ENCODE measurements at regions not wholly inside any gene's neighbourhood (a gene's known extent, or its start where the extent isn't known, plus 50 kb on each side); places are given as distances from the start of the nearest gene placed in this dataset.

DNA sequence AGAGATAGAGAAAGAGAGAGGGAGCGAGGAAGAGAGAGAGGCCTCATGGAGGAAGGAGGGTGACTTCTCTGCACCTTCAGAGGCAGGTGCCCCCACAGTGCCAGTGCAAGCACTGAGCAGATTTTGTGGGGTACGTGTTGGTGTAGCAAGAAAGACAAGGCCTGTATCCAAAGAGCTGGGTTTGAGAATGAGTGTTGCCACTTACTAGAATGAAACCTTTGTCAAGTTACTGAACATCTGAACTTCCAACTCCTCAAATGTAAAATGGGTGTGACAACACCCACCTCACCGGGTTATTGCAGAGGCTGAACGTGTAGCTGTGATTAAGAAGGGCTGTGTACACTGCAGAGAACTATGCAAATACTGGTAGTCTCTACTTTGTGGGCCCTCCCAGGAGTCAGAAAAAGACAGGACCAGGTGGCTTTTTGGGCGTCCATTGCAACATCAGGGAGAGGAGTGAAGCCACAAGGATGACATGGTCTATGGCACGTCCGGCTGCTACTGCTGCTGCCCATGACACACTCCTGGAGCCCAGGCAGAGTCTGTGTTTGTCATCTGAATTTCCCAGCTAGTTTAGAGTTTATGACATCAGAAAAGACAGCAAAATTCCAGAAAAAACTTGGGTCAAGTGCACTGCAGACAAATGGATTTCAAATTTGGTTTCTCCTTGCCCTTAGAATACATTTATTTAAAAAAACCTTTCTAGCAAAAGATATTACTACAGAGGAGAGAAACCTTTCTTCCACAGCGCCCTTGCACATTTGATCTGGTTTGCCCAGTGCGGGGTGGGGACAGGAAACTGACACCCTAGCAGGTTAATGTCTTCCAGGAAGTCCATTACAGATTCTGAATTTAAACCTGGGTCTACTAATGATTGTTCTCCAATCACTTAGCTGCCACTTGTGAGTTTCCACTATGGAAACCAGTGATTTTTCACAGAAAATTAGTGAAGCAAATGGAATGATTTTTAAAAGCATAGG, 54.0 kb upstream of the ATP12A start:
- H3K4me3 ChIP-seq (ENCODE audit: low read depth, low read length): no peak overlapping the region
- in situ Hi-C loops (cut with HindIII; ENCODE audit: low sequenced_read_pairs): no loop called here
- DNase-seq (ENCODE audit: low read depth, low spot score): no peak
- TF ChIP-seq, protein P1, sequence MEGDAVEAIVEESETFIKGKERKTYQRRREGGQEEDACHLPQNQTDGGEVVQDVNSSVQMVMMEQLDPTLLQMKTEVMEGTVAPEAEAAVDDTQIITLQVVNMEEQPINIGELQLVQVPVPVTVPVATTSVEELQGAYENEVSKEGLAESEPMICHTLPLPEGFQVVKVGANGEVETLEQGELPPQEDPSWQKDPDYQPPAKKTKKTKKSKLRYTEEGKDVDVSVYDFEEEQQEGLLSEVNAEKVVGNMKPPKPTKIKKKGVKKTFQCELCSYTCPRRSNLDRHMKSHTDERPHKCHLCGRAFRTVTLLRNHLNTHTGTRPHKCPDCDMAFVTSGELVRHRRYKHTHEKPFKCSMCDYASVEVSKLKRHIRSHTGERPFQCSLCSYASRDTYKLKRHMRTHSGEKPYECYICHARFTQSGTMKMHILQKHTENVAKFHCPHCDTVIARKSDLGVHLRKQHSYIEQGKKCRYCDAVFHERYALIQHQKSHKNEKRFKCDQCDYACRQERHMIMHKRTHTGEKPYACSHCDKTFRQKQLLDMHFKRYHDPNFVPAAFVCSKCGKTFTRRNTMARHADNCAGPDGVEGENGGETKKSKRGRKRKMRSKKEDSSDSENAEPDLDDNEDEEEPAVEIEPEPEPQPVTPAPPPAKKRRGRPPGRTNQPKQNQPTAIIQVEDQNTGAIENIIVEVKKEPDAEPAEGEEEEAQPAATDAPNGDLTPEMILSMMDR (IDR thresholded peaks at IDR 0.05; ENCODE audit: low read depth, low read length): no peak

DNA sequence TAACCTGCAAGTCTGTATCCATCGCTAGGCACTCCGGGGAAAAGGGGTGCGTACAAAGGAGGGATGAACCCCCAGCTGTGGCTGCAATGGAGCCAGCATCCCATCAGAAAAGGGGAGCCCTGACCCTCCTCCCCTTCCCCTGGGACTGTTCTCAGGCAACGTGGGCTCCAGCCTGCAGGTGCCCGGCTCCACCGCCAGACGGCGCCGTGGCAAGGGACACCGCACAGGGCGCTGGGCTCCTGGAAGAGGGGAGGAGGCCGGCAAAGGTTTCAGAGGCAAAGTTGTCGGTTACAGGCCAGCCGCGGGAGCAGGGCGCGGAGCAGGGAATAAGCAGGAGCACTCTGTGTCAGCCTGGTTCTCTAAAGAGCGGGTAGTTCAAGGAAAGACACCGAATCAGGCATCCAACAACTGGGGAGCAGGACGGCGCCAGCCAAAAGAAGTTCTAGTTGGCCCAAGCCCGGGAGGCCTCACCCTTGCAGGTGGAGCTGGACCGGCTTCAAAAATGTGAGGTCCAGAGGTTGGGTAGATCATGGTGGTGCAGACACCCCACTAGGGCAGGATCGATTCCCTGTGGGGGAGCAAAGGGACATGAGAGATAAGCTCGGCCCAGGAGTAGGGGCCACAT, 53.0 kb upstream of the ATP12A start:
- in situ Hi-C loops (cut with HindIII; ENCODE audit: low sequenced_read_pairs): no loop called here
- DNase-seq (ENCODE audit: low read depth, low spot score): no peak
- TF ChIP-seq, protein P1 (IDR thresholded peaks at IDR 0.05; ENCODE audit: low read depth, low read length): peak; percentile 83
- H3K4me3 ChIP-seq (ENCODE audit: low read depth, low read length): no peak overlapping the region

DNA sequence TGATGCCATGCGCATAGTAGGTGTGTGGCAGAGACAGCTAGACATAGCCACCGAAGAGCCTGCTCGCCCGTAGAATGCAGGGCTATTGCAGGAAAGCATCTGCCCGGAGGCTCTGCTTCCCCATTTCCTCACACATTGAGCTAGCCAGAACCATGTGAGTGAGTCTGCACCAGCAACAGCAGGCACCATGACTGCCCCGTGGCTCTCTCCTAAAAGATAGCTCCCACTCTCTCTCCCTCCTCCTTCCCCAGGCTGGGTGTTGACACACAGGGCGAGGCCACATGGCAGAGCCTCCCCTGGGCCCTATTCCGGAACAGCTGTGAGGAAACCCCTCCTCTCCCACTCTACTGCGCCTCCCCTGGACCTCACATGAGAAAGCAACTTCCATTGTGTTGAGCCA, 52.3 kb upstream of the ATP12A start:
- in situ Hi-C loops (cut with HindIII; ENCODE audit: low sequenced_read_pairs): no loop called here
- no peak overlapping the region for H3K4me3 ChIP-seq (ENCODE audit: low read depth, low read length)
- TF ChIP-seq, protein P1 (IDR thresholded peaks at IDR 0.05; ENCODE audit: low read depth, low read length): no peak
- DNase-seq (ENCODE audit: low read depth, low spot score): no peak

DNA sequence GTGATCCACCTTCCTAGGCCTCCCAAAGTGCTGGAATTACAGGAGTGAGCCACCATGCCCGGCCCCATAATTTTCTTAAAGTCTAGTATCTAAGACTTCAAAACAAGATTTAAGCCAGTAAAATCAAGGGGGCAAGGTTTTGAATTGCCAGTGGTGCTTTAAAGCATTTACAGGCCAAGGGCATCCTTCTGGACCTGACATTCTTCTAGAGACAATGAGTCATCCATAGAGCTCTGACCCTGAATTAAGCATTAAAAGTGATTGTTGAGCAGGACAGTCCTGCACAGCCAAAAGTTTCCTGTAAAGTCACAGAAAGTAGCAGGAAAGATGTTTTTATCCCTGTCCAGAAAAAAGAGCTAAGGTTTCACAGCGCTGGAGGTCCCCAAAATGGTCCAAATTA, 50.9 kb upstream of the ATP12A start:
- H3K4me3 ChIP-seq (ENCODE audit: low read depth, low read length): no peak overlapping the region
- in situ Hi-C loops (cut with HindIII; ENCODE audit: low sequenced_read_pairs): no loop called here
- no peak for DNase-seq (ENCODE audit: low read depth, low spot score)
- TF ChIP-seq, protein P1 (IDR thresholded peaks at IDR 0.05; ENCODE audit: low read depth, low read length): no peak

DNA sequence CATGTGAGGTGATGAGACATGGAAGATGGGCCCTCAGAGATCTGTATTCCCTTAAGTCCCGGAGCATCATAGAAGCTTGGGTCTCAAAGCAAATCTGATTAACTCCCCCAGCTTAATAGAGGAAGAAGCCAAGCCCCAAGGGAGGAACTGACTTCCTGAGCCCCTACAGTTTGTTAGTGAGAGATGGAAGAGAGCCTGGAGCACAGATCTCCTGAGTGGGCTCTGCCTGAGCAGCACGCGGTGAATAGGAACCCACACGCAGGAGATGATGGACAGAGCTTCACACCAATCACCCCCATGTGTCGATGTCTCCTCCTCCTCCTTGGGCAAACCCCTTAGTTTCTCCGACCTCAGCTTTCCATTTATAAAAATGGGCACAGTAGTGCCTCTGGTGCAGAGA, 50.1 kb upstream of the ATP12A start:
- TF ChIP-seq, protein P1 (IDR thresholded peaks at IDR 0.05; ENCODE audit: low read depth, low read length): no peak
- in situ Hi-C loops (cut with HindIII; ENCODE audit: low sequenced_read_pairs): no loop called here
- no peak for DNase-seq (ENCODE audit: low read depth, low spot score)
- H3K4me3 ChIP-seq (ENCODE audit: low read depth, low read length): no peak overlapping the region

All from astrocyte of the spinal cord (primary cell).